Neural crest cell (in vitro differentiated cells): ENCODE measurements at regions not wholly inside any gene's neighbourhood (a gene's known extent, or its start where the extent isn't known, plus 50 kb on each side); places are given as distances from the start of the nearest gene placed in this dataset.

Experiments
- DNase-seq: peaks from one replicate; pipeline ENCODE4 v3.0.0; 2021; ENCODE audit warnings: low read depth, mixed read lengths, low spot score
- H3K27ac Mint-ChIP-seq: one replicate; pipeline ENCODE4 v1.8.0; 2021; ENCODE audit warnings: mild to moderate bottlenecking, mixed read lengths; ENCODE audit not compliant: unreplicated experiment
- H3K27me3 Mint-ChIP-seq: 2 replicates; pipeline ENCODE4 v1.8.0; 2021; ENCODE audit warnings: low read depth, mild to moderate bottlenecking, mixed read lengths
- H3K36me3 Mint-ChIP-seq: 2 replicates; pipeline ENCODE4 v1.8.0; 2021; ENCODE audit warnings: low read depth, mild to moderate bottlenecking, mixed read lengths
- H3K4me1 Mint-ChIP-seq: 2 replicates; pipeline ENCODE4 v1.8.0; 2021; ENCODE audit warnings: mixed read lengths
- H3K4me3 Mint-ChIP-seq: one replicate; pipeline ENCODE4 v1.8.0; 2021; ENCODE audit warnings: mild to moderate bottlenecking, mixed read lengths
- H3K9me3 Mint-ChIP-seq: 2 replicates; pipeline ENCODE4 v1.8.0; 2021; ENCODE audit warnings: mixed read lengths
- TF ChIP-seq, protein P1 (sequence below): fragments of 200-600 bp; sonication (generic); conservative IDR thresholded peaks from 2 replicates; pipeline ENCODE4 v1.5.0; 2021; ENCODE audit warnings: antibody characterized with exemption, mild to moderate bottlenecking

DNA sequence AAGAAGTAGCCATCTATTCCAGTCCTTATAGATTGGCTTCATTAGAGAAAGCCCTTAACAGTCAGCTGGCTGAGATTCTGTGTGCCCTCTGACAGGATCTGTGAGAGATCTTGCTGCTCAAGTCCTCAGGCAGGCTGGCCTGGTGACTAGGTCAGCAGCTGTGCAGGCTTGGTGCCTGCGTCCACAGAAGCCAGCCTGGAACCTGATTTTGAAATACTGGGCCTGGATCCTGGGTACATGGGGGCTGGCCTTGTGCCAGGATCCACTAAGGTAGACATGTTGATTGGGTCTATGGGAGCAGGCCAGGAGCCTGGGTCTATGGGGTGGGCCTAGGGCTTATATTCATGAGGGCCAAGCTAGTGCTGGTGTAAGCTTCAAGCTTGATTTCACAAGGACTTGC, 381.8 kb upstream of the MARCKS start:
- H3K4me1 Mint-ChIP-seq = peaks cover 11% of the 10 kb centered on the region
- TF ChIP-seq, protein P1, sequence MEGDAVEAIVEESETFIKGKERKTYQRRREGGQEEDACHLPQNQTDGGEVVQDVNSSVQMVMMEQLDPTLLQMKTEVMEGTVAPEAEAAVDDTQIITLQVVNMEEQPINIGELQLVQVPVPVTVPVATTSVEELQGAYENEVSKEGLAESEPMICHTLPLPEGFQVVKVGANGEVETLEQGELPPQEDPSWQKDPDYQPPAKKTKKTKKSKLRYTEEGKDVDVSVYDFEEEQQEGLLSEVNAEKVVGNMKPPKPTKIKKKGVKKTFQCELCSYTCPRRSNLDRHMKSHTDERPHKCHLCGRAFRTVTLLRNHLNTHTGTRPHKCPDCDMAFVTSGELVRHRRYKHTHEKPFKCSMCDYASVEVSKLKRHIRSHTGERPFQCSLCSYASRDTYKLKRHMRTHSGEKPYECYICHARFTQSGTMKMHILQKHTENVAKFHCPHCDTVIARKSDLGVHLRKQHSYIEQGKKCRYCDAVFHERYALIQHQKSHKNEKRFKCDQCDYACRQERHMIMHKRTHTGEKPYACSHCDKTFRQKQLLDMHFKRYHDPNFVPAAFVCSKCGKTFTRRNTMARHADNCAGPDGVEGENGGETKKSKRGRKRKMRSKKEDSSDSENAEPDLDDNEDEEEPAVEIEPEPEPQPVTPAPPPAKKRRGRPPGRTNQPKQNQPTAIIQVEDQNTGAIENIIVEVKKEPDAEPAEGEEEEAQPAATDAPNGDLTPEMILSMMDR = no peak
- DNase-seq = no peak
- no peaks in the 10 kb centered on the region for H3K27me3 Mint-ChIP-seq
- H3K9me3 Mint-ChIP-seq = peaks cover 12% of the 10 kb centered on the region
- H3K4me3 Mint-ChIP-seq = no peak overlapping the region
- H3K27ac Mint-ChIP-seq = no peak overlapping the region
- peaks cover 3% of the 10 kb centered on the region for H3K36me3 Mint-ChIP-seq

DNA sequence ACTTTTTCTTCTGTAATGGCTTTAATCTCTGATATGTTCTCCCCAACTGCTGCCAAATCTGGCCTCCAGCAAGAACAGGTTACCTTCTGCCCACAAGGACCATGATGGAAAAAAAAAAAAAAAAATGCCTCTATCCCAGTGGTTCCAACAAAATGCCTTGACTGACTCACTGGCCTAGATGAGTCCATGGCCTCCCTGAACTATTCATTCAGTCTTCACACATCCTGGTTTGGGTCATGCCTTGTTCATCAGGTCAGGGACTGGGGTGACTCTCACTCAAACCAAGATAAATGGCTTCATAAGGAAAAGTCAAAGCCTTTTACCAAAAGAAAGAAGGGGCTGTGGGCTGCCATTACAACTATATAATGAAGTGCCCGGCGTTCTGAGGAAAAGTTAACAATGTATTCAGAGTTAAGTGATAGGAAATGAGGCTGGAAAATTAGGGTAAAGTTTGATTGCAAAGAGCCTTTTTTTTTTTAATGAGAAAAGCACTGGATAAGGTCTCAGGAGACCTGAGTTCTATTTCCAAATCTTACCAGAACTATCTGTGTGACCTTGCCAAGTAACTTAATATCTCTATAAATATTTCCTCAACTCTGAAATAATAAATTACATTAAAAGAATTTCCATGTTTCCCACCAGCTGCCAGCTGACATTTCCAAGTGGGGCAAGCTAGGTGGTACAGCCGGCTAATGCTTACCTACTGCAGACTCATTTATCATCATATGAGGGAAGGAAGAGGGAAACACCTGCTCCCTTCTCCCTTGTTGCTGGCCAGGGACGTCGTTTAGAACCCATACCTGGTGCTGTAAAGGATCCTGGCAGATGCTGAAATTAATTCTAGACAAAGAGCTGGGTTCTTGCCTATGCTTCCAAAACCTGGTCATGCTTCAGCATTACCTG, 380.0 kb upstream of the MARCKS start:
- no peaks in the 10 kb centered on the region for H3K27me3 Mint-ChIP-seq
- H3K27ac Mint-ChIP-seq = peak overlapping the region; percentile 68
- no peak for DNase-seq
- TF ChIP-seq, protein P1 = no peak
- no peak overlapping the region for H3K4me3 Mint-ChIP-seq
- peaks cover 9% of the 10 kb centered on the region for H3K9me3 Mint-ChIP-seq
- H3K4me1 Mint-ChIP-seq = peaks cover 11% of the 10 kb centered on the region
- H3K36me3 Mint-ChIP-seq = peaks cover 3% of the 10 kb centered on the region

DNA sequence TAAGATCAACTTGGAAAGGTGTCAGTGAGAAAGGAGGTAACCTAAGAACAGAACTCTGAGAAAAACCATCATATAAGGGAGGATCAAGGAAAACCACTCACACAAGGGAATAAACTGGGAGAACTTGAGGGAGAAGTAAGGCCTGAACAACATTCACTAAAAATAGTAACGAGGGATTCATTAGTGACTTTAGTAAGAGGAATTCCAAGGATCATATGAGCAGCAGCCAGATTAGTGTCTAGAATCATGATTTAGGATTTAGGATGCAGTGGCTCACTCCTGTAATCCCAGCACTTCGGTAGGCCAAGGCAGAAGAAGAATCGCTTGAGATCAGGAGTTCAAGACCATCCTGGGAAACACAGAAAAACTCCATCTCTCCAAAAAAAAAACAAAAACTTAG, 376.5 kb upstream of the MARCKS start:
- TF ChIP-seq, protein P1 = no peak
- Mint-ChIP-seq H3K4me3 (no peak overlapping the region), H3K9me3 (no peaks in the 10 kb centered on the region), H3K27me3 (no peaks in the 10 kb centered on the region), H3K27ac (no peak overlapping the region), H3K36me3 (no peaks in the 10 kb centered on the region), H3K4me1 (peaks cover 7% of the 10 kb centered on the region)
- DNase-seq = no peak

DNA sequence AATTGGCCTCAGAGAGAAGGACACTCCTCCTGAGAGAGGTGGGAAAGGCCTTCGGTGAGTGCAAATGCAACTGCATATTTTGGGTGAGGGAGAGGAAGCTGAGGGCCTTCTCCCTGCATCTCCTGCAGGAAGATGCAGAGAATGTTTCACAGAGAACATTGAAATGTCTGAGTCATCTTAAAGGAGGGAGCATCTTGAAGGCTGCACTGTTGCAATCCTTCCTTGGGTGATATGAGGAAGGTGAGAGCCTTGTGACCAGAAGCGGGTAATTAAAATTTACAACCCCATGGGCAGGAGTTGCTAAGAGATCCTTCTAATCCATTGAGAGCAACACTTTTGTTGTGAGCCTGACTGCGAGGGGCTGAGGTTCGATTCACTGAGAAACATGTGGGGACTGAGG, 375.7 kb upstream of the MARCKS start:
- TF ChIP-seq, protein P1 = no peak
- peaks cover 7% of the 10 kb centered on the region for H3K4me1 Mint-ChIP-seq
- no peaks in the 10 kb centered on the region for H3K27me3 Mint-ChIP-seq
- no peaks in the 10 kb centered on the region for H3K36me3 Mint-ChIP-seq
- DNase-seq = no peak
- no peaks in the 10 kb centered on the region for H3K9me3 Mint-ChIP-seq
- H3K4me3 Mint-ChIP-seq = no peak overlapping the region
- H3K27ac Mint-ChIP-seq = no peak overlapping the region

DNA sequence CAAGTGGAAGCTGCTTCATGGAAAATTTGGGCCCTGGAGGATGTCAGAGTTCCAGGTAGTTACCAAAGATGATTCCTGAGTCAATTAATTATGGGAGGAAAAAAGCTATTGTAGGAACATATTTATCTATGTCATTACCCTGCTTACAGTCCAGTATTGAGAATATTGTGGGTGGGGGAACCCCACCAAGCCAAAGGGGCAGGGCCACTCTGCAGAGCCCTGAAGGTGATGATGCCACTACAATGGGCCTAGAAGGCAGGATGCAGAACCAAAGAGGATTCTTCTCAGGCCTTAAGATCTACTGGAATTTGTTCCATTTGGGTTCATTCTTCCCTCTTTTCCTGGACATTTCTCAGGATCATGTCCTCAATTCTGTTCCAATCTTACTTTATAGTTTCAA, 375.2 kb upstream of the MARCKS start:
- Mint-ChIP-seq H3K36me3 (no peaks in the 10 kb centered on the region), H3K4me1 (peaks cover 4% of the 10 kb centered on the region), H3K9me3 (no peaks in the 10 kb centered on the region), H3K27ac (no peak overlapping the region), H3K4me3 (no peak overlapping the region), H3K27me3 (no peaks in the 10 kb centered on the region)
- DNase-seq = no peak
- TF ChIP-seq, protein P1 = no peak
